Nephron (organoid): ENCODE measurements at regions not wholly inside any gene's neighbourhood (a gene's known extent, or its start where the extent isn't known, plus 50 kb on each side); places are given as distances from the start of the nearest gene placed in this dataset.

Experiments
- H3K27ac Mint-ChIP-seq, 3 experiments: 2 replicates each; pipeline ENCODE4 v1.8.0; 2020; ENCODE audit warnings: mixed read lengths in 3 of 3, mild to moderate bottlenecking in 2 of 3, moderate library complexity in 1 of 3
- H3K27me3 Mint-ChIP-seq: 2 replicates; pipeline ENCODE4 v1.8.0; 2021; ENCODE audit warnings: low read depth, mild to moderate bottlenecking, moderate library complexity, mixed read lengths
- H3K36me3 Mint-ChIP-seq: 2 replicates; pipeline ENCODE4 v1.8.0; 2020; ENCODE audit warnings: low read depth, mixed read lengths
- H3K4me1 Mint-ChIP-seq: 2 replicates; pipeline ENCODE4 v1.8.0; 2020; ENCODE audit warnings: mixed read lengths
- H3K4me3 Mint-ChIP-seq, 3 experiments: 2 replicates each; pipeline ENCODE4 v1.8.0; 2020; ENCODE audit warnings: mild to moderate bottlenecking in 3 of 3, mixed read lengths in 3 of 3, moderate library complexity in 2 of 3
- H3K9me3 Mint-ChIP-seq: 2 replicates; pipeline ENCODE4 v1.8.0; 2020; ENCODE audit warnings: mixed read lengths
- CTCF ChIP-seq, 3 experiments: fragments of 200-600 bp; sonication (generic); IDR thresholded peaks; one replicate each; pipeline ENCODE4 v1.5.0; 2021; ENCODE audit warnings: antibody characterized with exemption in 3 of 3; ENCODE audit not compliant: unreplicated experiment in 3 of 3

- H3K27me3 Mint-ChIP-seq, result peaks cover 4% of the 10 kb centered on the region
- no peak overlapping the region for H3K27ac Mint-ChIP-seq
- peaks cover 4% of the 10 kb centered on the region for H3K9me3 Mint-ChIP-seq
- no peaks in the 10 kb centered on the region for H3K36me3 Mint-ChIP-seq
- TF ChIP-seq CTCF (IDR thresholded peaks at IDR 0.05; ENCODE audit: unreplicated experiment in 3 of 3), result no peak
- no peak overlapping the region for H3K4me3 Mint-ChIP-seq
- peaks cover 10% of the 10 kb centered on the region for H3K4me1 Mint-ChIP-seq
Observed at GRCh38 chr20:24158281-24158680, 169.7 kb upstream of the GGTLC1 start.

GRCh38 chr20:24157213-24157612 is 168.6 kb upstream of the GGTLC1 start:
- Mint-ChIP-seq H3K4me1 (peaks cover 14% of the 10 kb centered on the region), H3K27me3 (peaks cover 9% of the 10 kb centered on the region), H3K9me3 (no peaks in the 10 kb centered on the region), H3K27ac (no peak overlapping the region), H3K4me3 (no peak overlapping the region), H3K36me3 (no peaks in the 10 kb centered on the region)
- TF ChIP-seq CTCF (IDR thresholded peaks at IDR 0.05; ENCODE audit: unreplicated experiment in 3 of 3), result no peak

- Mint-ChIP-seq H3K36me3 (no peaks in the 10 kb centered on the region), H3K4me3 (no peak overlapping the region), H3K27ac (no peak overlapping the region), H3K4me1 (peaks cover 12% of the 10 kb centered on the region), H3K27me3 (peaks cover 15% of the 10 kb centered on the region), H3K9me3 (no peaks in the 10 kb centered on the region)
- TF ChIP-seq CTCF (IDR thresholded peaks at IDR 0.05; ENCODE audit: unreplicated experiment in 3 of 3), result no peak
Observed at GRCh38 chr20:24153101-24154040, 164.8 kb upstream of the GGTLC1 start.

- no peak for TF ChIP-seq CTCF (IDR thresholded peaks at IDR 0.05; ENCODE audit: unreplicated experiment in 3 of 3)
- Mint-ChIP-seq H3K4me3 (no peak overlapping the region), H3K9me3 (no peaks in the 10 kb centered on the region), H3K4me1 (peaks cover 9% of the 10 kb centered on the region), H3K27me3 (peaks cover 22% of the 10 kb centered on the region), H3K36me3 (no peaks in the 10 kb centered on the region), H3K27ac (no peak overlapping the region)
Observed at GRCh38 chr20:24151621-24152294, 163.2 kb upstream of the GGTLC1 start.

- no peaks in the 10 kb centered on the region for H3K36me3 Mint-ChIP-seq
- H3K4me1 Mint-ChIP-seq, result peaks cover 9% of the 10 kb centered on the region
- no peak overlapping the region for H3K27ac Mint-ChIP-seq
- no peak for TF ChIP-seq CTCF (IDR thresholded peaks at IDR 0.05; ENCODE audit: unreplicated experiment in 3 of 3)
- no peak overlapping the region for H3K4me3 Mint-ChIP-seq
- H3K27me3 Mint-ChIP-seq, result peaks cover 24% of the 10 kb centered on the region
- H3K9me3 Mint-ChIP-seq, result no peaks in the 10 kb centered on the region
Observed at GRCh38 chr20:24150406-24150805, 161.8 kb upstream of the GGTLC1 start.
